ENCODE measurements at regions not wholly inside any gene's neighbourhood (a gene's known extent, or its start where the extent isn't known, plus 50 kb on each side); places are given as distances from the start of the nearest gene placed in this dataset.

DNA sequence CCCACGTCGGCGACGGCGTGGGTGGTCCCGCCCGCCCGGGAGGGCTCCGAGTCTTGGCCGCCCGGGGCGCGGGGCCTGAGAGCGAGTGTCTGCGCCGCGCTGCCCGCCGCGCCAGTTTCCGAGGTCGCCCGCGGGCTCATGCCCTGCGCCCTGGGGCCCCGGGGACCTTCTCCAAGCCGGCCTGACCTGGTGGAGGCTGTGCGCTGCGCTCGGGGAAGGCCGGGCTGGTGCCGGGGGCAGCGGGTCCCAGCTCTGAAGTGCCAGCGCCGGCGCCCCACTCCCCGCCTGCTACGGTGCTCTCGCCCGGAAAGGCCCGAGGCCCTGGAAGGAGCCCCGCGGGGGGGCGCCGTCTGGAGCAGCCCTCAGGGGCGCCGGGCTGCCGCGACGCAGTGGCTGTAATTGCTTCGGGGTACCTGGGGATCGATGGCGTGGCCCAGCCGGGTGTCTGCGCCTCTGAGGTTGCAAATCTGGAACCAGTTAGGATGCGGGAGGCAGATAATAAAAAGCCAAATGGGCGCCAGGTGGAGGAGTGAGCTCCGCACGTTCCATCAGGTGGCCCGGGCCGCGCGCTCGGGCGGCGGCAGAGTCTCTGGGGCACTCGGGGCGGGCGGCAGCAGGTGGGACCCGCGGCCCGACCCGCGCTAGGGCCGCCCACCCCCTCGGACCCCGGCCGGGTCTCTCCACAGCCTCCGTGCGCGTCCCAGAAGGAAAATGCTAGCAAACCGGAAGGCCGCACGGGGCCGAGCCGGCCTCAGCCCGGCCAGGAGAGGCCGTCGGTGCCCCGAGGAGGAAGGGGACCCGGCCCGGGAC, 102.3 kb upstream of the DIO3 start:
- Histone ChIP-seq H3K27me3 (ENCODE audit: insufficient read depth, low read length) (peaks cover 54% of the 10 kb centered on the region), H3K36me3 (ENCODE audit: insufficient read depth, low read length) (no peaks in the 10 kb centered on the region), H3K9me3 (ENCODE audit: insufficient read depth, low read depth, low read length) (no peaks in the 10 kb centered on the region), H3K4me2 (ENCODE audit: low read length) (no peak overlapping the region), H4K20me1 (ENCODE audit: insufficient read depth, low read length) (no peaks in the 10 kb centered on the region), H3K79me2 (ENCODE audit: insufficient read depth, low read length) (no peaks in the 10 kb centered on the region), H3K27ac (ENCODE audit: low read depth, low read length) (no peak overlapping the region), H3K4me1 (ENCODE audit: insufficient read depth, low read length) (no peaks in the 10 kb centered on the region), H2AFZ (ENCODE audit: low read depth, low read length) (no peak overlapping the region), H3K9ac (ENCODE audit: low read length) (no peak overlapping the region), H3K4me3 (ENCODE audit: insufficient read depth, low read depth, low read length) (no peak overlapping the region)
- peaks cover 7% of the 10 kb centered on the region for H3K9me3 Mint-ChIP-seq (ENCODE audit: unreplicated experiment)
- no peak overlapping the region for H3K27ac Mint-ChIP-seq (ENCODE audit: unreplicated experiment)
- H3K27me3 Mint-ChIP-seq (ENCODE audit: low read depth, unreplicated experiment), result peaks cover 57% of the 10 kb centered on the region
- H3K36me3 Mint-ChIP-seq (ENCODE audit: low read depth, unreplicated experiment), result no peaks in the 10 kb centered on the region
- no peak for FAIRE-seq
- TF ChIP-seq, protein P1, sequence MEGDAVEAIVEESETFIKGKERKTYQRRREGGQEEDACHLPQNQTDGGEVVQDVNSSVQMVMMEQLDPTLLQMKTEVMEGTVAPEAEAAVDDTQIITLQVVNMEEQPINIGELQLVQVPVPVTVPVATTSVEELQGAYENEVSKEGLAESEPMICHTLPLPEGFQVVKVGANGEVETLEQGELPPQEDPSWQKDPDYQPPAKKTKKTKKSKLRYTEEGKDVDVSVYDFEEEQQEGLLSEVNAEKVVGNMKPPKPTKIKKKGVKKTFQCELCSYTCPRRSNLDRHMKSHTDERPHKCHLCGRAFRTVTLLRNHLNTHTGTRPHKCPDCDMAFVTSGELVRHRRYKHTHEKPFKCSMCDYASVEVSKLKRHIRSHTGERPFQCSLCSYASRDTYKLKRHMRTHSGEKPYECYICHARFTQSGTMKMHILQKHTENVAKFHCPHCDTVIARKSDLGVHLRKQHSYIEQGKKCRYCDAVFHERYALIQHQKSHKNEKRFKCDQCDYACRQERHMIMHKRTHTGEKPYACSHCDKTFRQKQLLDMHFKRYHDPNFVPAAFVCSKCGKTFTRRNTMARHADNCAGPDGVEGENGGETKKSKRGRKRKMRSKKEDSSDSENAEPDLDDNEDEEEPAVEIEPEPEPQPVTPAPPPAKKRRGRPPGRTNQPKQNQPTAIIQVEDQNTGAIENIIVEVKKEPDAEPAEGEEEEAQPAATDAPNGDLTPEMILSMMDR (IDR thresholded peaks at IDR 0.05; ENCODE audit: insufficient read depth, low read depth, low read length), result no peak
- TF ChIP-seq EZH2 (IDR thresholded peaks at IDR 0.05; ENCODE audit: insufficient read depth, low read length), result peak; percentile 97
- peaks cover 1% of the 10 kb centered on the region for H3K4me1 Mint-ChIP-seq (ENCODE audit: low read depth, unreplicated experiment)
- no peak overlapping the region for H3K4me3 Mint-ChIP-seq (ENCODE audit: unreplicated experiment)
- no peak for DNase-seq (ENCODE audit: low read depth)

DNA sequence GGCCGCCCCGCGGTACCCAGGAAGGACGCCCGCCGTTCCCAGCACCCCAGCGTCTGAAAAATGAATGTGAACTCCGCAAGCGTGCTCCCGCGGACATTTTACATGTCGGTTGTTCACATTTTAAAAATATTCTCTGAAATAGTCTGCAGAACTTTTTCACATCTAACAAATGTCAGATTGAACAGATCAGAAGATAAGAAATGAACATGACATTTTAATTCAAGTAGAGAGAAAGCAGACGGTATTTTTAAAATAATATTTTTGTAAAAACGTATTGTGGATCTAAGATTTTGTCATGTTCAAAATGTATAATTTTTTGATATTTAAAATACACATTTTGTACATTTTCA, 101.8 kb upstream of the DIO3 start:
- TF ChIP-seq, protein P1 (IDR thresholded peaks at IDR 0.05; ENCODE audit: insufficient read depth, low read depth, low read length), result no peak
- TF ChIP-seq EZH2 (IDR thresholded peaks at IDR 0.05; ENCODE audit: insufficient read depth, low read length), result no peak
- Histone ChIP-seq H3K9me3 (ENCODE audit: insufficient read depth, low read depth, low read length) (no peaks in the 10 kb centered on the region), H3K36me3 (ENCODE audit: insufficient read depth, low read length) (no peaks in the 10 kb centered on the region), H3K79me2 (ENCODE audit: insufficient read depth, low read length) (no peaks in the 10 kb centered on the region), H3K27me3 (ENCODE audit: insufficient read depth, low read length) (peaks cover 52% of the 10 kb centered on the region), H3K9ac (ENCODE audit: low read length) (no peak overlapping the region), H4K20me1 (ENCODE audit: insufficient read depth, low read length) (no peaks in the 10 kb centered on the region), H3K4me1 (ENCODE audit: insufficient read depth, low read length) (no peaks in the 10 kb centered on the region), H3K4me2 (ENCODE audit: low read length) (no peak overlapping the region), H3K4me3 (ENCODE audit: insufficient read depth, low read depth, low read length) (no peak overlapping the region), H2AFZ (ENCODE audit: low read depth, low read length) (no peak overlapping the region), H3K27ac (ENCODE audit: low read depth, low read length) (no peak overlapping the region)
- Mint-ChIP-seq H3K9me3 (ENCODE audit: unreplicated experiment) (peaks cover 7% of the 10 kb centered on the region), H3K36me3 (ENCODE audit: low read depth, unreplicated experiment) (no peaks in the 10 kb centered on the region), H3K4me1 (ENCODE audit: low read depth, unreplicated experiment) (peaks cover 1% of the 10 kb centered on the region), H3K4me3 (ENCODE audit: unreplicated experiment) (no peak overlapping the region), H3K27ac (ENCODE audit: unreplicated experiment) (no peak overlapping the region), H3K27me3 (ENCODE audit: low read depth, unreplicated experiment) (peaks cover 51% of the 10 kb centered on the region)
- no peak for DNase-seq (ENCODE audit: low read depth)
- no peak for FAIRE-seq

DNA sequence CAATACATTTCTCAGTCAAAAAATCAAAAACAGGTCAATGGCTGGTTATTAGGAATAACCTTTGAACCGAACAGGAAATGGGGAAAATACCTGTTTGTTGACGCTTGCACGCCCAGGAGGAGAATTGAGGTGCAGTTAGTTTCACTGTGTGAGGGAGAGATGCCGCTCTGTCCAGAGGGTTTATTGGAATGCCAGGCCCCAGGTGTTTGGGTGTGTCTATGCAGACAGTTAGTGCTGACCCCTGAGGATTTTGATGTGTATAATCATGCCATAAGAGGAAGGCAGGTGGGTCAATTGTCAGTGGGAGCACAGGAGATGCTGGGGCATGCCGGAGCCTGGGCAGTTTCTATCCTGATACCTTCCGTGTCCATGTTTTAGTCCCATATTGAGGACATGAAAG, 100.8 kb upstream of the DIO3 start:
- H3K27me3 ChIP-seq (ENCODE audit: insufficient read depth, low read length), result peaks cover 45% of the 10 kb centered on the region
- no peak for DNase-seq (ENCODE audit: low read depth)
- peak; percentile 40 for TF ChIP-seq EZH2 (IDR thresholded peaks at IDR 0.05; ENCODE audit: insufficient read depth, low read length)
- TF ChIP-seq, protein P1 (IDR thresholded peaks at IDR 0.05; ENCODE audit: insufficient read depth, low read depth, low read length), result no peak

More for the DNA sequence above, 100.8 kb upstream of the DIO3 start:
- no peak overlapping the region for H2AFZ ChIP-seq (ENCODE audit: low read depth, low read length)
- no peak overlapping the region for H3K27ac ChIP-seq (ENCODE audit: low read depth, low read length)
- no peak for FAIRE-seq
- H3K27ac Mint-ChIP-seq (ENCODE audit: unreplicated experiment), result no peak overlapping the region
- peaks cover 50% of the 10 kb centered on the region for H3K27me3 Mint-ChIP-seq (ENCODE audit: low read depth, unreplicated experiment)
- no peak overlapping the region for H3K4me2 ChIP-seq (ENCODE audit: low read length)
- no peak overlapping the region for H3K4me3 ChIP-seq (ENCODE audit: insufficient read depth, low read depth, low read length)
- no peaks in the 10 kb centered on the region for H3K79me2 ChIP-seq (ENCODE audit: insufficient read depth, low read length)
- no peaks in the 10 kb centered on the region for H3K36me3 Mint-ChIP-seq (ENCODE audit: low read depth, unreplicated experiment)
- no peak overlapping the region for H3K9ac ChIP-seq (ENCODE audit: low read length)
- H4K20me1 ChIP-seq (ENCODE audit: insufficient read depth, low read length), result no peaks in the 10 kb centered on the region
- H3K4me1 ChIP-seq (ENCODE audit: insufficient read depth, low read length), result no peaks in the 10 kb centered on the region
- H3K4me1 Mint-ChIP-seq (ENCODE audit: low read depth, unreplicated experiment), result peaks cover 1% of the 10 kb centered on the region
- H3K9me3 ChIP-seq (ENCODE audit: insufficient read depth, low read depth, low read length), result no peaks in the 10 kb centered on the region
- peaks cover 7% of the 10 kb centered on the region for H3K9me3 Mint-ChIP-seq (ENCODE audit: unreplicated experiment)
- H3K36me3 ChIP-seq (ENCODE audit: insufficient read depth, low read length), result no peaks in the 10 kb centered on the region
- H3K4me3 Mint-ChIP-seq (ENCODE audit: unreplicated experiment), result no peak overlapping the region

Data from astrocyte (in vitro differentiated cells and primary cell).